Peyer's patch (tissue), 4 donors: ENCODE measurements at regions not wholly inside any gene's neighbourhood (a gene's known extent, or its start where the extent isn't known, plus 50 kb on each side); places are given as distances from the start of the nearest gene placed in this dataset.

ENCODE experiments used
- POLR2A ChIP-seq, 2 donors: fragments of 450-650 bp; IDR thresholded peaks; one replicate each; pipeline ENCODE4 v1.5.1; 2017; ENCODE audit warnings: antibody characterized with exemption in 2 of 2, mild to moderate bottlenecking in 2 of 2, moderate library complexity in 2 of 2
- TF ChIP-seq, protein P1 (sequence below), 6 experiments: fragments of 450-650 bp in 4 of 6; fragments of 200-600 bp in 2 of 6; sonication (generic) in 1 of 6; IDR thresholded peaks; one replicate each; pipeline ENCODE4 v1.5.1; 2017 to 2019; ENCODE audit warnings: antibody characterized with exemption in 6 of 6, mild to moderate bottlenecking in 3 of 6, moderate library complexity in 1 of 6

DNA sequence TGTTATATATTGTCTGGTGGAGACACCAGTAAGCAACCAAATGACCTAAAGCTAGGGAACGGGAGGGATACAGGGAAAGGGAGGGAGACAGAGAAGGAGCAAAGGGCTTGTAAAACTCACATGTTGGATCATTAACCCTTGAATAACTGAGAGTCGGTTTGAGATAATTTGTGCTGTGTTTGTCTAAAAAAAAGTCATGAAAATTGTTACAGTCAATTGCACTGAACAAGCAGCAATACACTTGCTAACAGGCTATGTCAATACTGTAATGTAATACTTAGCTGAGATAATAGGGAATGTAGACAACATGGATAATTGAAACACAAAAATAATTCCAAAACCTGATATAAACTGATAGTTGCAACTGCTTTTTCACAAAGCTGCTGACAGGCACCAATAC is 71.3 kb upstream of the ZNF521 start:
- TF ChIP-seq, protein P1, sequence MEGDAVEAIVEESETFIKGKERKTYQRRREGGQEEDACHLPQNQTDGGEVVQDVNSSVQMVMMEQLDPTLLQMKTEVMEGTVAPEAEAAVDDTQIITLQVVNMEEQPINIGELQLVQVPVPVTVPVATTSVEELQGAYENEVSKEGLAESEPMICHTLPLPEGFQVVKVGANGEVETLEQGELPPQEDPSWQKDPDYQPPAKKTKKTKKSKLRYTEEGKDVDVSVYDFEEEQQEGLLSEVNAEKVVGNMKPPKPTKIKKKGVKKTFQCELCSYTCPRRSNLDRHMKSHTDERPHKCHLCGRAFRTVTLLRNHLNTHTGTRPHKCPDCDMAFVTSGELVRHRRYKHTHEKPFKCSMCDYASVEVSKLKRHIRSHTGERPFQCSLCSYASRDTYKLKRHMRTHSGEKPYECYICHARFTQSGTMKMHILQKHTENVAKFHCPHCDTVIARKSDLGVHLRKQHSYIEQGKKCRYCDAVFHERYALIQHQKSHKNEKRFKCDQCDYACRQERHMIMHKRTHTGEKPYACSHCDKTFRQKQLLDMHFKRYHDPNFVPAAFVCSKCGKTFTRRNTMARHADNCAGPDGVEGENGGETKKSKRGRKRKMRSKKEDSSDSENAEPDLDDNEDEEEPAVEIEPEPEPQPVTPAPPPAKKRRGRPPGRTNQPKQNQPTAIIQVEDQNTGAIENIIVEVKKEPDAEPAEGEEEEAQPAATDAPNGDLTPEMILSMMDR (IDR thresholded peaks at IDR 0.05): no peak
- TF ChIP-seq POLR2A (IDR thresholded peaks at IDR 0.05): no peak
